K562 (cell line): ENCODE measurements at regions not wholly inside any gene's neighbourhood (a gene's known extent, or its start where the extent isn't known, plus 50 kb on each side); places are given as distances from the start of the nearest gene placed in this dataset.

Experiments
- BHLHE40 ChIP-seq: IDR thresholded peaks from 2 replicates; pipeline ENCODE4 v1.6.1; 2011; ENCODE audit warnings: low read length, improper control_type of control experiment
- CBFB ChIP-seq: sonication (generic); formaldehyde crosslinking; IDR thresholded peaks from 2 replicates; pipeline ENCODE4 v1.4.0; 2020; ENCODE audit warnings: mild to moderate bottlenecking, missing genetic modification reagents
- CREM ChIP-seq: IDR thresholded peaks from 2 replicates; pipeline ENCODE4 v1.6.1; 2014; ENCODE audit warnings: antibody characterized with exemption, low read depth
- CTCF ChIP-seq, 3 experiments: IDR thresholded peaks in 2 of 3; conservative IDR thresholded peaks in 1 of 3; 2 replicates each; pipeline ENCODE4 v1.5.1; 2011 to 2012; ENCODE audit warnings: low read length in 3 of 3, mild to moderate bottlenecking in 3 of 3, control low read depth in 2 of 3, improper control_type of control experiment in 1 of 3, inconsistent platforms in 1 of 3, low read depth in 1 of 3, mixed read lengths in 1 of 3, moderate library complexity in 1 of 3; ENCODE audit not compliant: insufficient read depth in 2 of 3
- E2F1 ChIP-seq: sonication (generic); formaldehyde crosslinking; IDR thresholded peaks from 2 replicates; pipeline ENCODE4 v1.8.1; 2023; ENCODE audit warnings: mild to moderate bottlenecking, missing genetic modification reagents, moderate library complexity
- EP400 ChIP-seq: fragments of 450-650 bp; IDR thresholded peaks from 2 replicates; pipeline ENCODE4 v1.6.1; 2017; ENCODE audit warnings: antibody characterized with exemption, mild to moderate bottlenecking, moderate library complexity
- GATAD2B ChIP-seq: fragments of 450-650 bp; IDR thresholded peaks from 2 replicates; pipeline ENCODE4 v1.6.1; 2017; ENCODE audit warnings: mild to moderate bottlenecking, borderline replicate concordance
- PKNOX1 ChIP-seq: fragments of 450-650 bp; IDR thresholded peaks from 2 replicates; pipeline ENCODE4 v1.6.1; 2016
- PREB ChIP-seq: sonication (generic); formaldehyde crosslinking; IDR thresholded peaks from 2 replicates; pipeline ENCODE4 v1.8.1; 2023; ENCODE audit warnings: mild to moderate bottlenecking, missing genetic modification reagents
- RBBP5 ChIP-seq: fragments of 200-600 bp; sonication (generic); IDR thresholded peaks from 2 replicates; pipeline ENCODE4 v1.6.1; 2012; ENCODE audit warnings: borderline replicate concordance, mild to moderate bottlenecking, low read length, control low read depth, inconsistent platforms; ENCODE audit not compliant: insufficient read depth, poor library complexity, severe bottlenecking

GRCh38 chr9:79056041-79056440 lies 515.7 kb upstream of the TLE4 start:
- TF ChIP-seq CBFB (CRISPR knock-in tag) (no peak), EP400 (no peak), PREB (CRISPR knock-in tag) (no peak), CREM (no peak), GATAD2B (no peak), PKNOX1 (no peak), E2F1 (CRISPR knock-in tag) (no peak), RBBP5 (no peak), CTCF (IDR thresholded peaks at IDR 0.05 in 2 of 3, conservative IDR thresholded peaks at IDR 0.05 in 1 of 3; ENCODE audit: insufficient read depth in 2 of 3, low read depth in 1 of 3, low read length in 3 of 3) (no peak), BHLHE40 (no peak)
